Activated CD8-positive, alpha-beta memory T cell treated with anti-CD3 and anti-CD28 coated beads, Interleukin-2, amount 50 U/mL, for 1 hour (primary cell): ENCODE measurements at regions not wholly inside any gene's neighbourhood (a gene's known extent, or its start where the extent isn't known, plus 50 kb on each side); places are given as distances from the start of the nearest gene placed in this dataset.

ENCODE experiments used
- DNase-seq: peaks from one replicate; pipeline ENCODE4 v3.0.0-alpha.2; 2020; ENCODE audit errors: extremely low read depth

GRCh38 chr2:239905884-239906654 lies 119.1 kb downstream of the NDUFA10 start:
- DNase-seq, result no peak

GRCh38 chr2:239905306-239905705 lies 119.8 kb downstream of the NDUFA10 start:
- DNase-seq, result no peak

GRCh38 chr2:239904496-239904895 lies 120.6 kb downstream of the NDUFA10 start:
- DNase-seq, result no peak

- DNase-seq, result no peak
Observed at GRCh38 chr2:239903803-239904202, 121.3 kb downstream of the NDUFA10 start.

GRCh38 chr2:239903210-239903609 lies 121.9 kb downstream of the NDUFA10 start:
- DNase-seq, result no peak

- no peak for DNase-seq
Observed at GRCh38 chr2:239902749-239903201, 122.4 kb downstream of the NDUFA10 start.

- no peak for DNase-seq
Observed at GRCh38 chr2:239898292-239898925, 126.7 kb downstream of the NDUFA10 start.

GRCh38 chr2:239897596-239898235 lies 127.4 kb downstream of the NDUFA10 start:
- no peak for DNase-seq

- no peak for DNase-seq
Observed at GRCh38 chr2:239896075-239896474, 129.1 kb downstream of the NDUFA10 start.

- no peak for DNase-seq
Observed at GRCh38 chr2:239895669-239896068, 129.5 kb downstream of the NDUFA10 start.

GRCh38 chr2:239895116-239895515 lies 130.0 kb downstream of the NDUFA10 start:
- no peak for DNase-seq

GRCh38 chr2:239894276-239894675 lies 130.9 kb downstream of the NDUFA10 start:
- no peak for DNase-seq

GRCh38 chr2:239893236-239893515 lies 132.0 kb downstream of the NDUFA10 start:
- no peak for DNase-seq

- DNase-seq, result no peak
Observed at GRCh38 chr2:239892441-239893235, 132.5 kb downstream of the NDUFA10 start.

GRCh38 chr2:239891698-239892097 lies 133.4 kb downstream of the NDUFA10 start:
- DNase-seq, result no peak

- no peak for DNase-seq
Observed at GRCh38 chr2:239890206-239890746, 134.9 kb downstream of the NDUFA10 start.

- DNase-seq, result no peak
Observed at GRCh38 chr2:239889641-239890121, 135.5 kb downstream of the NDUFA10 start.

GRCh38 chr2:239887604-239888003 lies 137.5 kb downstream of the NDUFA10 start:
- no peak for DNase-seq

GRCh38 chr2:239886781-239887180 lies 138.4 kb downstream of the NDUFA10 start:
- no peak for DNase-seq

- no peak for DNase-seq
Observed at GRCh38 chr2:239884875-239885274, 140.3 kb downstream of the NDUFA10 start.

GRCh38 chr2:239884051-239884405 lies 141.1 kb downstream of the NDUFA10 start:
- DNase-seq, result no peak
